ENCODE measurements at regions not wholly inside any gene's neighbourhood (a gene's known extent, or its start where the extent isn't known, plus 50 kb on each side); places are given as distances from the start of the nearest gene placed in this dataset.

DNA sequence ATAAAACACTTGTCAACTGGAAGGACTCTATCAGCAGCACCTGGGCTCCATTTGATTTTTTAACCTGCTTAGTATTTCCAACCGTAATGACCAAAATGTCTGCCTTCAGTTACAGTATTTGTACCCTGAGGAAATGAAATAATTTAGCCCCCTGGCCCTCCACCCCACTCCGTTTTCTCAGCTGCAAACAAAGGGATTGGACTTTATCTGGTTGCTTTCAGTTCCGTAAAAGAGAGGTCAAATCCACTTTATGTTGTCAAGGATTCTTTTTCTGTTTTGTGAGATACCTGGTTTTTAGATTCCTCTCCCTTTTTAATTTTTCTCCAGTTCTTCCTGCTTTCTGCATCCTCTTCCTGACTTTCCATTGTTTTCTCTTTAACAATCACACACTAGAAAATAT is 64.4 kb upstream of the BMP2 start:
- no peak for TF ChIP-seq EP300 (IDR thresholded peaks at IDR 0.05)
- TF ChIP-seq, protein P1, sequence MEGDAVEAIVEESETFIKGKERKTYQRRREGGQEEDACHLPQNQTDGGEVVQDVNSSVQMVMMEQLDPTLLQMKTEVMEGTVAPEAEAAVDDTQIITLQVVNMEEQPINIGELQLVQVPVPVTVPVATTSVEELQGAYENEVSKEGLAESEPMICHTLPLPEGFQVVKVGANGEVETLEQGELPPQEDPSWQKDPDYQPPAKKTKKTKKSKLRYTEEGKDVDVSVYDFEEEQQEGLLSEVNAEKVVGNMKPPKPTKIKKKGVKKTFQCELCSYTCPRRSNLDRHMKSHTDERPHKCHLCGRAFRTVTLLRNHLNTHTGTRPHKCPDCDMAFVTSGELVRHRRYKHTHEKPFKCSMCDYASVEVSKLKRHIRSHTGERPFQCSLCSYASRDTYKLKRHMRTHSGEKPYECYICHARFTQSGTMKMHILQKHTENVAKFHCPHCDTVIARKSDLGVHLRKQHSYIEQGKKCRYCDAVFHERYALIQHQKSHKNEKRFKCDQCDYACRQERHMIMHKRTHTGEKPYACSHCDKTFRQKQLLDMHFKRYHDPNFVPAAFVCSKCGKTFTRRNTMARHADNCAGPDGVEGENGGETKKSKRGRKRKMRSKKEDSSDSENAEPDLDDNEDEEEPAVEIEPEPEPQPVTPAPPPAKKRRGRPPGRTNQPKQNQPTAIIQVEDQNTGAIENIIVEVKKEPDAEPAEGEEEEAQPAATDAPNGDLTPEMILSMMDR (IDR thresholded peaks at IDR 0.05): no peak
